ENCODE measurements at regions not wholly inside any gene's neighbourhood (a gene's known extent, or its start where the extent isn't known, plus 50 kb on each side); places are given as distances from the start of the nearest gene placed in this dataset.
"Not testable (repeated sequence)": the region's sequence is repeated elsewhere in the genome, so short reads cannot be mapped to it uniquely, and the experiment has no call there.

DNA sequence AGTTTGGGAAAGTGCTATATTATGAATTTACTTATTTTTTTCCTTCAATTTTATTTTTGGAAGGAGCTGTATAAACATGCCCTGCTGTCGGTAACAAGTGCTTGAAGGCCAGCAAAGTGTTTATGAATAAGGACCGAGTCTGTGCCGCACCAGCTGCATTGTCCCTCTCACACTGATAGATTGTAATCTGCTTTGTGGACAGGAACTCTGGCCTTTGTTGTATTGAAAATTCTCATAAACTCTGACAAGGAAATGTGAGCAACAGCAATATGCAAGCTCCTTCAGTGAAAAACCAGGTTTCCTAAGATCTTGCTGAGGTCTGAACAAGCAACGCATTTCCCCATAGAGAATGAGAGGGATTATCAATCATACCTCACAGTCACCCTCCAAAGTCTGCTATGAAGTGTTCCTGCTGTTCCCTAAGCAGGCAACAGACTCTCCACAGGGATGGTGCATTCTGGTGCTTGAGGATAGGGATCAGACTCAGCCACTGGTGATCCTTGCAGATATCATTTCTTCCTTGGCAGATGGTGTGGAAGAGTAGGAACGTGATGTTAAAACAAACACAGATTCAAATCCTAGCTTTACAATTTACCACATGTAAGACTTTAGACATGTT, 109.6 kb downstream of the KCNJ2 start:
- DNase-seq: peak in 1 of 56 donors; percentile 1

GRCh38 chr17:70286391-70286790, 117.1 kb downstream of the KCNJ2 start:
- DNase-seq: no peak

- no peak for DNase-seq
These were observed 119.4 kb downstream of the KCNJ2 start for GRCh38 chr17:70288540-70289290.

- no peak for DNase-seq
These were observed 121.4 kb downstream of the KCNJ2 start for GRCh38 chr17:70290770-70291169.

GRCh38 chr17:70292366-70292765, 123.0 kb downstream of the KCNJ2 start:
- DNase-seq: no peak

DNA sequence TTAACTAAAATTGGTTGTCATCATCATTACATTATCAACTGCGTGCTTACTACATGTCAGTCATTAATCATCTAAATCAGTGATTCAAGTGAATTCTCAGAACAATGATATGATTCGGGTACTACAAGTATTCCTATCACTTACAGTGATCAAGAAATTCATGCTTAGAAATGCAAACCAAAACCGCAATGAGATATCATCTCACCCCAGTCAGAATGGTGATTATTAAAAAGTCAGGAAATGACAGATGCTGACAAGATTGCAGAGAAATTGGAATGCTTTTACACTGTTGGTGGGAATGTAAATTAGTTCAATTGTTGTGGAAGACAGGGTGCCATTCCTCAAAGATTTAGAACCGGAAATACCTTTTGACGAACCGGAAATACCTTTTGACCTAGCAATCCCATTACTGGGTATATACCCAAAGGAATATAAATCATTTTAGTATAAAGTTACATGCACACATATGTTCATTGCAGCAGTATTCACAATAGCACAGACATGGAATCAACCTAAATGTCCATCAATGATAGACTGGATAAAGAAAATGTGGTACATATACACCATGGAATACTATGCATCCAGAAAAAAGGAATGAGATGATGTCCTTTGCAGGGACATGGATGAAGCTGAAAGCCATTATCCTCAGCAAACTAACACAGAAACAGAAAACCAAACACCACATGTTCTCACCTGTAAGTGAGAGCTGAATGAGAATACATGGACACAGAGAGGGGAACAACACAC, 124.4 kb downstream of the KCNJ2 start:
- not testable (repeated sequence) for DNase-seq

DNA sequence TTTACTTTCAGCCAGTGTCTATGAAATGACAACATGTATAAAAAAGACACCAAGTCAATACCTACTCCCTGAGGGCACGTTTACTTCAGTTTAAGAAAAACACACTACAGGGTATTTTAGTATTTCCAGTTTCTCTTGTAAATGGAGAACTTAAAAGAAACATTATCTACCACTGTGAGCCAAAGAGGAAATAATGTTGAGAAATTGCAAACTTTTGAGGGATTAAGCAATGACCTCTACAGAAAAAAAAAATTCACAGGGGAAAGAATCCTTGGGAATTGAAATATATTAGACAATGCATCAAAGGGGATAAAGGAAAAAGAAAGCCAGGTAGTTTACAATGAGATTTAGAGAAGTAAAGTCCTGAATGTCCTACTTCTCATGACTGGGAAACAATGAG, 126.0 kb downstream of the KCNJ2 start:
- no peak for DNase-seq

DNA sequence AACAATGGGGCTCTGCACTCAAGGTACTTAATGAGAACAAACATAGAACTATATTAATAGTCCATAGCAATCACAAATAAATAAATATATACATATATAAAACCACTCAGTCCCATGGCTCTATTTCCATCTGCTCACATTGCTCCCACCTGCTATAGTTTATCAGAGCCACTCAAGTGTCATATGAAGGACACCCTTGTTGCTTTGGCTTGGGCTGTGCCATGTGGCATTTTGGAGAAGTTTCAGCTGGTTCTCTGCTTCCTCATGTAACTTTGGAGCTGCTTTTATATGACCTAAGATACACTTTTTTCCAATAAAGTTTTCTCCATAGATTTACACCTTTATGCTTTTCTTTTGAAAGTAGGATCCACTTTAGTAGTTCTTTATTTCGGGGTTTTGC, 126.4 kb downstream of the KCNJ2 start:
- DNase-seq: peak in 3 of 56 donors; percentile 4 to 10 (median 5)

DNA sequence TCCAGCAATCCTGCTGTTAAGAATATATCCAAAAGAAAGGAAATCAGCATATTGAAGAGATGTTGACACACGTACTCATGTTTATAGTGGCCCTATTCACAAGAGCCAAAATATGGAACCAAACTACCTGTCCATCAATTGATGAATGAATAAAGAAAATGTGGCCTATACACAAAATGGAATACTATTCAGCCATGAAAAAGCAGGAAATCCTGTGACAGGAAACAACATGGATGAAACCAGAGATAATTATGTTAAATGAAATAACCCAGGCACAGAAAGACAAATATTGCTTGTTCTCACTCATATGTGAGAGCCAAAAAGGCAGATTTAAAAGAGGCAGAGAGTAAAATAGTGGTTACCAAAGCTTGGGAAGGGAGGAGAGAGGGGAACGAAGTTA, 127.1 kb downstream of the KCNJ2 start:
- DNase-seq: no peak

- DNase-seq: no peak
These were observed 128.1 kb downstream of the KCNJ2 start for GRCh38 chr17:70297397-70297796.

- no peak for DNase-seq
These were observed 129.7 kb downstream of the KCNJ2 start for GRCh38 chr17:70298929-70299531.

GRCh38 chr17:70307430-70308225, 138.3 kb downstream of the KCNJ2 start:
- no peak for DNase-seq

GRCh38 chr17:70308618-70309017, 139.3 kb downstream of the KCNJ2 start:
- DNase-seq: no peak

DNA sequence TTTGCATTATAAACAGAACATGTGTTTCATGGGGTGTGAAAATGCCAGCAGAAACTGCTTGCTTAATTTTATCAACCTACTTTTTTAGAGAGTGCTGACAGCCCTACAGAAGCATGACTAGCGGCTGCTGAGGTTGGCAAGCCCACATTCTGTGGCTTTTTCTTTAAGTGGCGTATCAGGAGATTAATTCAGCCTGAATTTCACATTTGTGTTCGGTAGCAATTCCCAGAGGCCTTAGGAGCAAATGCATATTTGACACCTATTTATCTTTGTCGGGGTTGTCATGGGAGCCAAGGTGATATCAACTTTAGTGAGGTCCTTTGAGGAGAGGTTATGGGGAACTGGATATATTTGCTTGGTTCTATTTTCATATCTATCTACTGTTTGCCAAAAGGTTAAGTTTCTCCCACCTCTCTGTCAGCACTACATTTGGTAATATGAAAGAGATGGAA, 140.9 kb downstream of the KCNJ2 start:
- no peak for DNase-seq

DNA sequence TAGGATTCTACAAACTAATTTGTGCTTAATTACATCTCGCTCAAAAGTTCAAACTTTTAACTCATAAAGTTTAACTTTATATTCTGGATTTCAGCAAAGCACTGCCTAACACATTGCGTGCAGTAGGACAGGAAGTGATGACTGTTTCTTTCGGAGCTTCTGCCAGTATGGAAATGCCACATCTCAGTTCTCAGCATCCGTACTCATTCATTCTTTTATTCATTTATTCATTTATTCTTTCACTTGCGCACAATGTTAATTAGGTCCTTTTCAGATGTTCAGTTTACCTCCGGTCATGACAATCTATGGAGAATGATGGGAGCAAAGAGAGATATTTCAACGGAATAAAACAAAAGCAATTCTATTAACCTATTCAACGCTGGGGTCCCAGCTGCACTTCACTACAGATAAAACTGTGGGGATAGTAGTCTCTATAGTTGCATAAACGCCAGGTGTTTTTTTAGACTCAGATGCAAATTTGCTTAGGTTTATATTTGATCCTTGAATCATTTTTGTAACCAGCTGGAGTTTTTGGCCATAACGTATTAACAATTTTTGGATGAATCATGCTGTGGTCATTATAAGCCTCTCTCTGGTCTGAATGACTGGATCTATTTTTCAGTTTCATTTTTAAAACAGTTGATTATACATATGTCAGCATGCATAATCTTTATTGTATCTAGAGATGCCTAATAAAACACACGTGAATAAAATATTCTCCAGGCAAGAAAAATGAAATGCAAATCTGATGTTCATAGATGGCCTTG, 143.9 kb downstream of the KCNJ2 start:
- DNase-seq: no peak

DNA sequence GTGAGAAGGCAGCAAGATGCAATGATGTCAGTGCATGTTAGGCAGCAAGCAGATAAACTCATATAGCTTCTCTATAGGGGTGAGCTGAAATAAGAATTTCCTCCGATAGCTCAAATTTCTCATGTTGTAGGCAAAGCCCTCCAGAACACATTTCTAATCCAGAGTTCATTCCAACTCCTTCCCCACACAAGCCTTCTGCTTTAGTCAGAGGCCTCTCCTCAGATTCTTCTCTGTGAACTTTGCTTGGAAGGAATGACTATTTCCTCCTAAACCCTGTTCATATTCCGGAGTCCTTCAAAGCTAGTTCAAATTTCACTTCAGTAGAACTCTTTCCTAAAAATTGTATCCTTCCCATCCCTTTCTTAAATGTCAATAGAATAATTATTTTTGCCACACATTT, 144.8 kb downstream of the KCNJ2 start:
- DNase-seq: no peak

GRCh38 chr17:70314506-70314905, 145.2 kb downstream of the KCNJ2 start:
- DNase-seq: no peak

GRCh38 chr17:70317421-70317820, 148.1 kb downstream of the KCNJ2 start:
- DNase-seq: no peak

DNA sequence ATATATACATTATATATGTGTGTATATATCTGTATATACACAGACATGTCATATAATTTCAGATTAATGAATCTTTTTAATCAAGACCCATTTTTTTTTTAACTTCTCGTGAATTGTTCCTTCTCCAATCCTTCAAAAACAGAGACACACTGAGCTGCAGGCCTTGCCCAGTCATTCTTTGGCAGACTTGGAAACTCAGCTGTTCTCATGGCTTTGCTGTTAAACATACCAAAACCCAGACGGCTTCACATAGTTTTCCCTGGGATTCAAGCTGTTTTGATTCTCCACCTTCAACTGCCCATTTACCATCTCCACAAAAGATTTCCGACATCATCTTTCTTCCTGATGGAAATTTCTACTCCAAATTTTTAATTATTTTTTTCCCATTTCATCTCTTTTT, 148.7 kb downstream of the KCNJ2 start:
- DNase-seq: no peak

- DNase-seq: no peak
These were observed 150.2 kb downstream of the KCNJ2 start for GRCh38 chr17:70319516-70319915.
